Small intestine (tissue), 7 donors: ENCODE measurements at regions not wholly inside any gene's neighbourhood (a gene's known extent, or its start where the extent isn't known, plus 50 kb on each side); places are given as distances from the start of the nearest gene placed in this dataset.

Experiments
- DNase-seq, 2 donors: peaks; one replicate each; pipeline versions ENCODE4 v3.0.0 to v3.0.0-alpha.2; 2013
- FAIRE-seq: peaks from 2 replicates; lab custom pipeline; 2012; peaks lifted over from hg19 to GRCh38; lab: Jason Lieb, UNC
- H3K27ac ChIP-seq, 3 donors: one replicate each; pipeline ENCODE4 v1.5.1; 2013; ENCODE audit warnings: low read length in 2 of 3, mild to moderate bottlenecking in 2 of 3, control low read depth in 1 of 3, inconsistent platforms in 1 of 3, low read depth in 1 of 3, moderate library complexity in 1 of 3
- H3K27me3 ChIP-seq, 3 donors: one replicate each; pipeline ENCODE4 v1.6.1; 2013; ENCODE audit warnings: low read length in 3 of 3, inconsistent platforms in 1 of 3; ENCODE audit not compliant: control insufficient read depth in 3 of 3, insufficient read depth in 3 of 3
- H3K36me3 ChIP-seq, 3 donors: one replicate each; pipeline ENCODE4 v1.6.1; 2013; ENCODE audit warnings: low read length in 3 of 3, inconsistent platforms in 1 of 3, low read depth in 1 of 3, mild to moderate bottlenecking in 1 of 3, moderate library complexity in 1 of 3; ENCODE audit not compliant: control insufficient read depth in 3 of 3, insufficient read depth in 2 of 3
- H3K4me1 ChIP-seq, 3 donors: one replicate each; pipeline ENCODE4 v1.6.1; 2013; ENCODE audit warnings: low read length in 2 of 3, inconsistent platforms in 1 of 3, low read depth in 1 of 3, mild to moderate bottlenecking in 1 of 3, moderate library complexity in 1 of 3; ENCODE audit not compliant: control insufficient read depth in 3 of 3, insufficient read depth in 2 of 3
- H3K4me3 ChIP-seq, 3 donors: one replicate each; pipeline ENCODE4 v1.5.1; 2013; ENCODE audit warnings: low read length in 3 of 3, control low read depth in 1 of 3, inconsistent platforms in 1 of 3, low read depth in 1 of 3, mild to moderate bottlenecking in 1 of 3, moderate library complexity in 1 of 3
- H3K9me3 ChIP-seq, 2 donors: one replicate each; pipeline ENCODE4 v1.6.1; 2013; ENCODE audit warnings: low read depth in 1 of 2, low read length in 1 of 2; ENCODE audit not compliant: control insufficient read depth in 2 of 2, insufficient read depth in 1 of 2
- WGBS, 3 donors: extraction: QIAGEN DNeasy Blood & Tissue Kit; methylation state at CpG; one replicate each; pipeline ENCODE4 v1.1.7; 2013; 5-methylcytosine and 5-hydroxymethylcytosine counted together
- donor health status: healthy with polysubstance abuse.
- donor health status: control.
- donor health status: control.
- donor health status: Bipolar disorder and iron deficiency.
- donor health status: healthy.

- WGBS, 3 donors, result 70 to 75% (median 72%) methylated on average over 10 of the region's 10 CpGs
- FAIRE-seq (no peak), DNase-seq (no peak)
- Histone ChIP-seq H3K36me3 (no peaks in the 10 kb centered on the region), H3K4me1 (no peaks in the 10 kb centered on the region), H3K9me3 (no peaks in the 10 kb centered on the region), H3K27me3 (peaks cover 0 to 6% (median 0%) of the 10 kb centered on the region in 3 donors), H3K4me3 (no peak overlapping the region), H3K27ac (no peak overlapping the region)
Measured at GRCh38 chr17:79231766-79232287, 157.2 kb downstream of the ENGASE start.

- Histone ChIP-seq H3K4me1 (no peaks in the 10 kb centered on the region), H3K36me3 (no peaks in the 10 kb centered on the region), H3K4me3 (no peak overlapping the region), H3K27me3 (peaks cover 0 to 6% (median under 1%) of the 10 kb centered on the region in 3 donors), H3K9me3 (no peaks in the 10 kb centered on the region), H3K27ac (no peak overlapping the region)
- DNase-seq, result no peak
- no peak for FAIRE-seq
- WGBS, 3 donors, result 67 to 77% (median 69%) methylated on average over 7 of the region's 7 CpGs
Measured at GRCh38 chr17:79230576-79230975, 156.0 kb downstream of the ENGASE start.

- no peak for FAIRE-seq
- Histone ChIP-seq H3K27me3 (peaks cover 0 to 28% (median 22%) of the 10 kb centered on the region in 3 donors), H3K9me3 (no peaks in the 10 kb centered on the region), H3K36me3 (no peaks in the 10 kb centered on the region), H3K4me3 (no peak overlapping the region), H3K4me1 (no peaks in the 10 kb centered on the region), H3K27ac (no peak overlapping the region)
- no peak for DNase-seq
- WGBS, 3 donors, result 87 to 100% (median 87%) methylated on average over 2 of the region's 2 CpGs
Measured at GRCh38 chr17:79226037-79226436, 151.4 kb downstream of the ENGASE start.

- Histone ChIP-seq H3K4me3 (no peak overlapping the region), H3K9me3 (no peaks in the 10 kb centered on the region), H3K36me3 (no peaks in the 10 kb centered on the region), H3K27me3 (peaks cover 0 to 40% (median 27%) of the 10 kb centered on the region in 3 donors), H3K4me1 (no peaks in the 10 kb centered on the region), H3K27ac (no peak overlapping the region)
- 54 to 68% (median 60%) methylated on average over 5 of the region's 5 CpGs for WGBS, 3 donors
- FAIRE-seq, result no peak
- DNase-seq, result no peak
Measured at GRCh38 chr17:79224903-79225302, 150.3 kb downstream of the ENGASE start.

- no peak for DNase-seq
- FAIRE-seq, result no peak
- 35 to 54% (median 54%) methylated on average over 4 of the region's 4 CpGs for WGBS, 3 donors
- Histone ChIP-seq H3K36me3 (no peaks in the 10 kb centered on the region), H3K4me3 (no peak overlapping the region), H3K27ac (no peak overlapping the region), H3K9me3 (no peaks in the 10 kb centered on the region), H3K27me3 (peaks cover 0 to 43% (median 28%) of the 10 kb centered on the region in 3 donors), H3K4me1 (no peaks in the 10 kb centered on the region)
Measured at GRCh38 chr17:79224476-79224875, 149.9 kb downstream of the ENGASE start.

- Histone ChIP-seq H3K9me3 (no peaks in the 10 kb centered on the region), H3K36me3 (no peaks in the 10 kb centered on the region), H3K4me3 (no peak overlapping the region), H3K27ac (no peak overlapping the region), H3K27me3 (peaks cover 0 to 48% (median 32%) of the 10 kb centered on the region in 3 donors), H3K4me1 (no peaks in the 10 kb centered on the region)
- 65 to 71% (median 69%) methylated on average over 8 of the region's 8 CpGs for whole genome bisulfite sequencing, 3 donors
- DNase-seq (no peak), FAIRE-seq (no peak)
Measured at GRCh38 chr17:79223953-79224352, 149.3 kb downstream of the ENGASE start.

GRCh38 chr17:79223471-79223870 is 148.8 kb downstream of the ENGASE start:
- Histone ChIP-seq H3K4me1 (no peaks in the 10 kb centered on the region), H3K27me3 (peaks cover 0 to 52% (median 35%) of the 10 kb centered on the region in 3 donors), H3K36me3 (no peaks in the 10 kb centered on the region), H3K4me3 (no peak overlapping the region), H3K9me3 (no peaks in the 10 kb centered on the region), H3K27ac (no peak overlapping the region)
- FAIRE-seq (no peak), DNase-seq (no peak)
- 35 to 42% (median 38%) methylated on average over 9 of the region's 9 CpGs for WGBS, 3 donors

- 67 to 78% (median 76%) methylated on average over 8 of the region's 8 CpGs for WGBS, 3 donors
- no peaks in the 10 kb centered on the region for H3K36me3 ChIP-seq
- H3K9me3 ChIP-seq, result no peaks in the 10 kb centered on the region
- FAIRE-seq (no peak), DNase-seq (no peak)
- no peaks in the 10 kb centered on the region for H3K4me1 ChIP-seq
- H3K27me3 ChIP-seq, result peaks cover 0 to 61% (median 34%) of the 10 kb centered on the region in 3 donors
- no peak overlapping the region for H3K4me3 ChIP-seq
- no peak overlapping the region for H3K27ac ChIP-seq
Measured at GRCh38 chr17:79221597-79221996, 147.0 kb downstream of the ENGASE start.
